GM12874 (cell line): ENCODE measurements at regions not wholly inside any gene's neighbourhood (a gene's known extent, or its start where the extent isn't known, plus 50 kb on each side); places are given as distances from the start of the nearest gene placed in this dataset.

ENCODE experiments used
- TF ChIP-seq, protein P1 (sequence below): IDR thresholded peaks from 2 replicates; pipeline ENCODE4 v1.5.1; 2011; ENCODE audit warnings: low read depth, mild to moderate bottlenecking, control low read depth, low read length, moderate library complexity; ENCODE audit not compliant: insufficient read depth

DNA sequence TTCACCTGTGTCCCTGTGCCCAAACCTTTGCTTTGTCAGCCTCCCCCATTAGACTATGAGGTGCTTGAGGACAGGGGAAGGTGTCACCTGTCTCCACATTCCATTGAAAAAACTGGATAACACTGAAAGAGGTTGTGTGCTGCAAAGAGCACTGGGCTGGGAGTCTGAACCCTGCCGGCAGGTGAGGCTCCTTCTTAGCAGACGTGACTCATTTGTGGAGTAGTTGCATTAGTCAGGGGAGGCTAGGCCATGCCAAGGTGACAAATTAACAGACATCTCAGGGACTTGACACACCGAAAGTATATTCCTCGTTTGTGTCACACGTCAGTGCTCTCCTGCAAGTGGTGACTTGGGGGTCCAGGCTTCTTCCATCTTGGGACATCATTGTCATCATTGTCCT, 95.9 kb upstream of the STX18 start:
- TF ChIP-seq, protein P1, sequence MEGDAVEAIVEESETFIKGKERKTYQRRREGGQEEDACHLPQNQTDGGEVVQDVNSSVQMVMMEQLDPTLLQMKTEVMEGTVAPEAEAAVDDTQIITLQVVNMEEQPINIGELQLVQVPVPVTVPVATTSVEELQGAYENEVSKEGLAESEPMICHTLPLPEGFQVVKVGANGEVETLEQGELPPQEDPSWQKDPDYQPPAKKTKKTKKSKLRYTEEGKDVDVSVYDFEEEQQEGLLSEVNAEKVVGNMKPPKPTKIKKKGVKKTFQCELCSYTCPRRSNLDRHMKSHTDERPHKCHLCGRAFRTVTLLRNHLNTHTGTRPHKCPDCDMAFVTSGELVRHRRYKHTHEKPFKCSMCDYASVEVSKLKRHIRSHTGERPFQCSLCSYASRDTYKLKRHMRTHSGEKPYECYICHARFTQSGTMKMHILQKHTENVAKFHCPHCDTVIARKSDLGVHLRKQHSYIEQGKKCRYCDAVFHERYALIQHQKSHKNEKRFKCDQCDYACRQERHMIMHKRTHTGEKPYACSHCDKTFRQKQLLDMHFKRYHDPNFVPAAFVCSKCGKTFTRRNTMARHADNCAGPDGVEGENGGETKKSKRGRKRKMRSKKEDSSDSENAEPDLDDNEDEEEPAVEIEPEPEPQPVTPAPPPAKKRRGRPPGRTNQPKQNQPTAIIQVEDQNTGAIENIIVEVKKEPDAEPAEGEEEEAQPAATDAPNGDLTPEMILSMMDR, result no peak

DNA sequence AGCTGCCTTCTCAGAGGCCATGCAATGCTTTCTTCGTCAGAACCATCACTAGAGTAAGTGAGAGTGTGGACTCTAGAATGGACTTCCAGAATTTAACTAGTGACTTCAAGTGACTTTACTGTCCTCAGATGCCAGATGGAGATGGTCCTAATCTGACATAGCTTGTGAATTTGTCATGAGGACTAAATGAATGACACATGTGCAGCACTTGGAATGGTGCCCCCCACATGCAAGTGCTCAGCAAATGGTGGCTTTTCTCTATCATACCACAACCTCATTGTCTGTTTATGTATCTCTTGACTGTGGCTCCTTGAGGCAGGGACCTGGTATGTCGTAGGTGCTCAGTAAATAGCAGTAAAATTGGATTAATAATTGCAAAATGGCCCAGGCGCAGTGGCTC, 91.6 kb upstream of the STX18 start:
- TF ChIP-seq, protein P1, result no peak

DNA sequence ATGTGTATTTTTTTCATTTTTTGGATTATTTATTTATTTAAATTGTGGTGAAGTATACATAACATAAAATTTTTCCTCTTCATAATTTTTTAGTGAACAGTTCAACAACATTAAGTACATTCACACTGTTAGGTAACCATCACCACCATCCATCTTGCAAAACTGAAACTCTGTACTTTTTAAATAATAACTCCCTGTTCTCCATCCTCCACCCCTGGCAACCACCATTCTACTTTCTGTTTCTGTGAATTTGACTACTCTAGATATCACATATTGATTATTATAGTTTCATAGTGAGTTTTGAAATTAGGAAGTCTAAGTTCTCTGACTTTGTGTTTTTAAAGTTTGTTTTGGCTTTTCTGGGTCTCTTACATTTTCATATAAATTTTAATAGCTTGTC, 89.3 kb upstream of the STX18 start:
- TF ChIP-seq, protein P1, result no peak

- TF ChIP-seq, protein P1, result no peak
Measured at GRCh38 chr4:4627906-4628305, 86.1 kb upstream of the STX18 start.

DNA sequence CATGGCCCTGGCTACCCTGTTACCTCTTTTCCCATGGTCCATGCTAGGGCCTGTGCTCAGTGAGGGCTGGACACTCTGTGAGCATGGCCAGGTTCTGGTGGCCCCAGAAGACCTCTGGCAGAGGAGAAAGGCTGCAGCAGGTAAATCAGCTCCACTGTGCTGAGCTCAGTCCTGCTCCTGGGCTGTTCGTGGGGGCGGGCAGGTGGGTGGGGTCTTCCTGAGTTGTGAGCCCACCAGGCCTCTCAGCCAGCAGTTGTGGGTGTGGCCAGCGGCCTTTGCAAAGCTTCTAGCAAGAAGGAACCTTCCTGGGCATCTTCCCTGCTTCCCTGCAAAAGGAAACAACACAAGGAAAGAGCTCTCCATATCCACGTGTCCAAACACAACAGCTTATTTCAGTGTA, 85.3 kb upstream of the STX18 start:
- TF ChIP-seq, protein P1, result no peak

DNA sequence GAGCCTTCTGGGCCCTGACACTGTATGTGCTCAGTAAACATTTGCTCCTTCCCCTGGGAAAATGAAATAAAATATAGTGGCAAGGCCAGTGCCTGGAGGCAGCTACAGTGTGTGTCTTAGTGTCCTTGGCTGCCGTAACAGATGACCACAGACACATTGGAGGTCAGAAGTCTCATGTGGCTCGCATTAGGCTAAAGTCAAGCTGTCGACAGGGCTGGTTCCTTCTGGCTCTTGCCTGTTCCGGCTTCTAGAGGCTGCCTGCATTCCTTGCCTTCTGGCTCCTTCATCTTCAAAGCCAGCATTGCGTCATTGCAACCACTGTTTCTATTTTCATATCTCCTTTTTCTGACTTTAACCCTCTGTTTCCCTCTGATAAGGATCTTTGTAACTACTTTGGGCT, 83.6 kb upstream of the STX18 start:
- TF ChIP-seq, protein P1, result no peak

DNA sequence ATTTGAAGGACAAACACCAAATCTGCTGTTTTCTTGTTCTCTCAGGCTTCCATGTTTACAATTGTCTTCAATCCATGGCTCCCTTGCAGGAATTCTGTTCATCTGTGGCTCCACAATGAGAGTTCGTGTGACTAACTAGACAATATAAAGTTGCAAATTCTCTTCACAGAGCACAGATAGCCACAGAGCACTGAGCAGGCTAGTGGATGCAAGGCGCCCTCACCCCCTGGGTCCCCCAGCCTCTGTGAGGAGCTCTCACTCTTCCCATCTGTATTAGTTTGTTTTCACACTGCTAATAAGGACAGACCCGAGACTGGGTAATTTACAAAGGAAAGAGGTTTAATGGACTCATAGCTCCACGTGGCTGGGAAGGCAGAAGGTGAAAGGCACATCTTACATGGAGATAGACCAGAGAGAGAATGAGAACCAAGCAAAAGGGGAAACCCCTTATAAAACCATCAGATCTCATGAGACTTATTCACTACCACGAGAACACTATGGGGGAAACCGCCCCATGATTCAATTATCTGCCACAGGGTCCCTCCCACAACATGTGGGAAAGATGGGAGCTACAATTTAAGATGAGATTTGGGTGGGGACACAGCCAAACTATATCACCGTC, 82.5 kb upstream of the STX18 start:
- TF ChIP-seq, protein P1, result no peak
